ENCODE measurements at regions not wholly inside any gene's neighbourhood (a gene's known extent, or its start where the extent isn't known, plus 50 kb on each side); places are given as distances from the start of the nearest gene placed in this dataset.

DNA sequence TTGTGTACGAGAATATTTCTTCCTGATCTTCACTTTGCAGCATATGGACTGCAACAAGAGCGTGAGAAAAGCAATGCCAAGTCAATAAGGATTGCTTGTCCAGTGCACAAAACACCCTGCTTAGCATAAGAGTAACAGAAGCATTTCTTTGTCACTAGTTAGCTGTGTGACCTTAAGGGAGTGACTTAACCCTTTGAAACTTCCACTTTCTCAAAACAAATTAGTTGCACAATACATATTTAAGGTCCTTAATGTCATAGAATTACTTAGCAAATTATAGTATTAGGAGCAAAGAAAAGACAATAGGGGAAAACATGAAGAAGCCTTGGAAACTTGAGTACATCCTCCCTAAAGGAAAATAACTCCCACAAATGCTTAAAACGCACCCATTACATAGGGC is 230.1 kb downstream of the RNF152 start:
- Histone ChIP-seq H3K27ac (ENCODE audit: low read depth in 1 of 2, low read length in 2 of 2) (no peak overlapping the region), H3K9ac (ENCODE audit: low read depth in 1 of 2, low read length in 2 of 2) (no peak overlapping the region), H3K36me3 (ENCODE audit: control insufficient read depth in 4 of 4, insufficient read depth in 3 of 4, low read depth in 1 of 4, low read length in 3 of 4) (no peaks in the 10 kb centered on the region), H3K27me3 (ENCODE audit: control insufficient read depth in 4 of 4, insufficient read depth in 4 of 4, low read length in 3 of 4) (no peaks in the 10 kb centered on the region), H3K4me1 (ENCODE audit: control insufficient read depth in 4 of 4, insufficient read depth in 4 of 4, low read length in 3 of 4) (peaks cover 0 to 7% (median 4%) of the 10 kb centered on the region in 4 donors), H3K9me3 (ENCODE audit: control insufficient read depth in 4 of 4, low read length in 3 of 4) (no peaks in the 10 kb centered on the region), H3K4me3 (ENCODE audit: low read depth in 1 of 3, low read length in 3 of 3) (no peak overlapping the region)
- TF ChIP-seq, protein P1, sequence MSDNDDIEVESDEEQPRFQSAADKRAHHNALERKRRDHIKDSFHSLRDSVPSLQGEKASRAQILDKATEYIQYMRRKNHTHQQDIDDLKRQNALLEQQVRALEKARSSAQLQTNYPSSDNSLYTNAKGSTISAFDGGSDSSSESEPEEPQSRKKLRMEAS (IDR thresholded peaks at IDR 0.05): no peak
- TF ChIP-seq JUND (IDR thresholded peaks at IDR 0.05): no peak
- no peak for TF ChIP-seq RAD21 (IDR thresholded peaks at IDR 0.05)
- no peak for TF ChIP-seq NR2F2 (IDR thresholded peaks at IDR 0.05)
- no peak for TF ChIP-seq EGR1 (IDR thresholded peaks at IDR 0.05; ENCODE audit: low read depth in 2 of 2)
- TF ChIP-seq, protein P2, sequence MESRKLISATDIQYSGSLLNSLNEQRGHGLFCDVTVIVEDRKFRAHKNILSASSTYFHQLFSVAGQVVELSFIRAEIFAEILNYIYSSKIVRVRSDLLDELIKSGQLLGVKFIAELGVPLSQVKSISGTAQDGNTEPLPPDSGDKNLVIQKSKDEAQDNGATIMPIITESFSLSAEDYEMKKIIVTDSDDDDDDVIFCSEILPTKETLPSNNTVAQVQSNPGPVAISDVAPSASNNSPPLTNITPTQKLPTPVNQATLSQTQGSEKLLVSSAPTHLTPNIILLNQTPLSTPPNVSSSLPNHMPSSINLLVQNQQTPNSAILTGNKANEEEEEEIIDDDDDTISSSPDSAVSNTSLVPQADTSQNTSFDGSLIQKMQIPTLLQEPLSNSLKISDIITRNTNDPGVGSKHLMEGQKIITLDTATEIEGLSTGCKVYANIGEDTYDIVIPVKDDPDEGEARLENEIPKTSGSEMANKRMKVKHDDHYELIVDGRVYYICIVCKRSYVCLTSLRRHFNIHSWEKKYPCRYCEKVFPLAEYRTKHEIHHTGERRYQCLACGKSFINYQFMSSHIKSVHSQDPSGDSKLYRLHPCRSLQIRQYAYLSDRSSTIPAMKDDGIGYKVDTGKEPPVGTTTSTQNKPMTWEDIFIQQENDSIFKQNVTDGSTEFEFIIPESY (IDR thresholded peaks at IDR 0.05): no peak
- TF ChIP-seq FOXA2 (IDR thresholded peaks at IDR 0.05): no peak
- no peak for TF ChIP-seq SP1 (IDR thresholded peaks at IDR 0.05)
- TF ChIP-seq, protein P3, sequence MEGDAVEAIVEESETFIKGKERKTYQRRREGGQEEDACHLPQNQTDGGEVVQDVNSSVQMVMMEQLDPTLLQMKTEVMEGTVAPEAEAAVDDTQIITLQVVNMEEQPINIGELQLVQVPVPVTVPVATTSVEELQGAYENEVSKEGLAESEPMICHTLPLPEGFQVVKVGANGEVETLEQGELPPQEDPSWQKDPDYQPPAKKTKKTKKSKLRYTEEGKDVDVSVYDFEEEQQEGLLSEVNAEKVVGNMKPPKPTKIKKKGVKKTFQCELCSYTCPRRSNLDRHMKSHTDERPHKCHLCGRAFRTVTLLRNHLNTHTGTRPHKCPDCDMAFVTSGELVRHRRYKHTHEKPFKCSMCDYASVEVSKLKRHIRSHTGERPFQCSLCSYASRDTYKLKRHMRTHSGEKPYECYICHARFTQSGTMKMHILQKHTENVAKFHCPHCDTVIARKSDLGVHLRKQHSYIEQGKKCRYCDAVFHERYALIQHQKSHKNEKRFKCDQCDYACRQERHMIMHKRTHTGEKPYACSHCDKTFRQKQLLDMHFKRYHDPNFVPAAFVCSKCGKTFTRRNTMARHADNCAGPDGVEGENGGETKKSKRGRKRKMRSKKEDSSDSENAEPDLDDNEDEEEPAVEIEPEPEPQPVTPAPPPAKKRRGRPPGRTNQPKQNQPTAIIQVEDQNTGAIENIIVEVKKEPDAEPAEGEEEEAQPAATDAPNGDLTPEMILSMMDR (IDR thresholded peaks at IDR 0.05; ENCODE audit: low read depth, low read length, missing input control): no peak
- TF ChIP-seq YY1 (IDR thresholded peaks at IDR 0.05): no peak
- no peak for TF ChIP-seq HNF4G (IDR thresholded peaks at IDR 0.05)
- no peak for TF ChIP-seq HNF4A (conservative IDR thresholded peaks at IDR 0.05)
- TF ChIP-seq, protein P4, sequence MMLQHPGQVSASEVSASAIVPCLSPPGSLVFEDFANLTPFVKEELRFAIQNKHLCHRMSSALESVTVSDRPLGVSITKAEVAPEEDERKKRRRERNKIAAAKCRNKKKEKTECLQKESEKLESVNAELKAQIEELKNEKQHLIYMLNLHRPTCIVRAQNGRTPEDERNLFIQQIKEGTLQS (IDR thresholded peaks at IDR 0.05): no peak
- TF ChIP-seq, protein P5, sequence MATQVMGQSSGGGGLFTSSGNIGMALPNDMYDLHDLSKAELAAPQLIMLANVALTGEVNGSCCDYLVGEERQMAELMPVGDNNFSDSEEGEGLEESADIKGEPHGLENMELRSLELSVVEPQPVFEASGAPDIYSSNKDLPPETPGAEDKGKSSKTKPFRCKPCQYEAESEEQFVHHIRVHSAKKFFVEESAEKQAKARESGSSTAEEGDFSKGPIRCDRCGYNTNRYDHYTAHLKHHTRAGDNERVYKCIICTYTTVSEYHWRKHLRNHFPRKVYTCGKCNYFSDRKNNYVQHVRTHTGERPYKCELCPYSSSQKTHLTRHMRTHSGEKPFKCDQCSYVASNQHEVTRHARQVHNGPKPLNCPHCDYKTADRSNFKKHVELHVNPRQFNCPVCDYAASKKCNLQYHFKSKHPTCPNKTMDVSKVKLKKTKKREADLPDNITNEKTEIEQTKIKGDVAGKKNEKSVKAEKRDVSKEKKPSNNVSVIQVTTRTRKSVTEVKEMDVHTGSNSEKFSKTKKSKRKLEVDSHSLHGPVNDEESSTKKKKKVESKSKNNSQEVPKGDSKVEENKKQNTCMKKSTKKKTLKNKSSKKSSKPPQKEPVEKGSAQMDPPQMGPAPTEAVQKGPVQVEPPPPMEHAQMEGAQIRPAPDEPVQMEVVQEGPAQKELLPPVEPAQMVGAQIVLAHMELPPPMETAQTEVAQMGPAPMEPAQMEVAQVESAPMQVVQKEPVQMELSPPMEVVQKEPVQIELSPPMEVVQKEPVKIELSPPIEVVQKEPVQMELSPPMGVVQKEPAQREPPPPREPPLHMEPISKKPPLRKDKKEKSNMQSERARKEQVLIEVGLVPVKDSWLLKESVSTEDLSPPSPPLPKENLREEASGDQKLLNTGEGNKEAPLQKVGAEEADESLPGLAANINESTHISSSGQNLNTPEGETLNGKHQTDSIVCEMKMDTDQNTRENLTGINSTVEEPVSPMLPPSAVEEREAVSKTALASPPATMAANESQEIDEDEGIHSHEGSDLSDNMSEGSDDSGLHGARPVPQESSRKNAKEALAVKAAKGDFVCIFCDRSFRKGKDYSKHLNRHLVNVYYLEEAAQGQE (IDR thresholded peaks at IDR 0.05): no peak
- no peak for TF ChIP-seq GABPA (IDR thresholded peaks at IDR 0.05 in 1 of 2, conservative IDR thresholded peaks at IDR 0.05 in 1 of 2)
- TF ChIP-seq FOXA1 (IDR thresholded peaks at IDR 0.05): no peak
- TF ChIP-seq TAF1 (conservative IDR thresholded peaks at IDR 0.05): no peak
- 95% methylated on average over 3 of the region's 3 CpGs for WGBS
- DNase-seq (ENCODE audit: low spot score): no peak

DNA sequence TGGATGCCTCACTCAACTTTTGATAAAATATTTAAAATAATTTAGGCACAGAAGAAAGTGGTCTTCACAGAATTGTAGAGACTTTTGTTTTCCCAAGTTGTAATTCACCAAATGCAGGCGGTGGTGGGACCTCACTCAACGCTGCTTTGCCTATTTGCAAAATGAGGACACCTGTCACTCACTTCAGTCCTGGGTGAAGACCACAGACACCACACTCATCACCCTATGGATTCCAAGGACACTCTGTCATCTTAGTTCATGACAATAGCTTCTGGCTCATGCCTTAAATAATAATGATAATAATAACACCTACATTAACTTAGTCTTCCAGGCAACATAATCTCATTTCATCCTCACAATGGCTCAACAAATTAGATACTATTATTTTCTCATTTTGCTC is 234.4 kb downstream of the RNF152 start:
- Histone ChIP-seq H3K27ac (ENCODE audit: low read depth in 1 of 2, low read length in 2 of 2) (no peak overlapping the region), H3K4me1 (ENCODE audit: control insufficient read depth in 4 of 4, insufficient read depth in 4 of 4, low read length in 3 of 4) (peaks cover 0 to 7% (median 2%) of the 10 kb centered on the region in 4 donors), H3K36me3 (ENCODE audit: control insufficient read depth in 4 of 4, insufficient read depth in 3 of 4, low read depth in 1 of 4, low read length in 3 of 4) (no peaks in the 10 kb centered on the region), H3K9me3 (ENCODE audit: control insufficient read depth in 4 of 4, low read length in 3 of 4) (no peaks in the 10 kb centered on the region), H3K27me3 (ENCODE audit: control insufficient read depth in 4 of 4, insufficient read depth in 4 of 4, low read length in 3 of 4) (no peaks in the 10 kb centered on the region), H3K4me3 (ENCODE audit: low read depth in 1 of 3, low read length in 3 of 3) (no peak overlapping the region), H3K9ac (ENCODE audit: low read depth in 1 of 2, low read length in 2 of 2) (no peak overlapping the region)
- no peak for DNase-seq (ENCODE audit: low spot score)
- TF ChIP-seq NR2F2 (IDR thresholded peaks at IDR 0.05): no peak
- TF ChIP-seq HNF4G (IDR thresholded peaks at IDR 0.05): no peak
- TF ChIP-seq FOXA2 (IDR thresholded peaks at IDR 0.05): no peak
- no peak for TF ChIP-seq RXRA (IDR thresholded peaks at IDR 0.05)
- WGBS: 97% methylated on average over 2 of the region's 2 CpGs

Measured in liver (tissue), 8 donors.